ENCODE measurements at regions not wholly inside any gene's neighbourhood (a gene's known extent, or its start where the extent isn't known, plus 50 kb on each side); places are given as distances from the start of the nearest gene placed in this dataset.

GRCh38 chr2:180751306-180751920, 229.0 kb upstream of the UBE2E3 start:
- no peak overlapping the region for H3K14ac ChIP-seq (replicated peaks; ENCODE audit: low read depth, low read length)
- no peaks in the 10 kb centered on the region for H3K79me1 ChIP-seq (ENCODE audit: low read depth in 1 of 2, low read length in 2 of 2)
- no peaks in the 10 kb centered on the region for H3K4me1 ChIP-seq (ENCODE audit: control insufficient read depth, insufficient read depth, low read length)
- H2AK5ac ChIP-seq (ENCODE audit: low read depth, low read length), result no peak overlapping the region
- no peak overlapping the region for H2BK120ac ChIP-seq (ENCODE audit: low read depth, low read length)
- POLR2A ChIA-PET (ENCODE audit: unreplicated experiment), result no interaction called here
- dilution Hi-C loops (cut with HindIII; ENCODE audit: low sequenced_read_pairs, unreplicated experiment) (no loop called here), intact Hi-C loops (cut with micrococcal nuclease) (no loop called here), in situ Hi-C loops (cut with MboI; ENCODE audit: low sequenced_read_pairs) (no loop called here)
- no peak overlapping the region for H3K23ac ChIP-seq (ENCODE audit: low read depth, low read length)
- no peaks in the 10 kb centered on the region for H3K27me3 ChIP-seq (ENCODE audit: control insufficient read depth, insufficient read depth, low read length)
- H3K9me1 ChIP-seq (ENCODE audit: insufficient read depth, low read length), result peaks cover 3% of the 10 kb centered on the region; the same call in 1 of the 2 replicates
- ATAC-seq (ENCODE audit: low read depth) (no peak), DNase-seq (no peak)
- no peak overlapping the region for H4K8ac ChIP-seq (ENCODE audit: low read depth in 2 of 2, low read length in 2 of 2)
- H2BK5ac ChIP-seq (ENCODE audit: low read depth, low read length, poor library complexity, severe bottlenecking), result no peak overlapping the region
- H4K20me1 ChIP-seq (ENCODE audit: insufficient read depth, low read length), result no peaks in the 10 kb centered on the region
- BruUV-seq (replicated peaks), result no TSS peak
- TF ChIP-seq USF2 (IDR thresholded peaks at IDR 0.05; ENCODE audit: low read depth, low read length) (no peak), CEBPB (IDR thresholded peaks at IDR 0.05; ENCODE audit: low read depth, low read length) (no peak), RCOR1 (IDR thresholded peaks at IDR 0.05; ENCODE audit: insufficient replicate concordance, low read length) (no peak), POLR2A (IDR thresholded peaks at IDR 0.05; ENCODE audit: low read depth, low read length) (no peak), MAZ (IDR thresholded peaks at IDR 0.05; ENCODE audit: borderline replicate concordance, low read depth, low read length) (no peak), BHLHE40 (IDR thresholded peaks at IDR 0.05; ENCODE audit: low read depth, low read length) (no peak), RFX5 (IDR thresholded peaks at IDR 0.05; ENCODE audit: low read depth, low read length) (no peak), MXI1 (IDR thresholded peaks at IDR 0.05; ENCODE audit: borderline replicate concordance, low read depth, low read length) (no peak), RAD21 (IDR thresholded peaks at IDR 0.05; ENCODE audit: low read length) (no peak)
- H2AFZ ChIP-seq (replicated peaks; ENCODE audit: low read length, poor library complexity), result no peak overlapping the region
- no peak overlapping the region for H4K5ac ChIP-seq (ENCODE audit: low read depth, low read length)
- H3K18ac ChIP-seq (ENCODE audit: low read depth, low read length), result no peak overlapping the region
- H3K56ac ChIP-seq (ENCODE audit: extremely low read depth, insufficient read depth, low read length), result no peak overlapping the region
- H3K4me3 ChIP-seq (ENCODE audit: insufficient read depth, low read depth, low read length), result no peak overlapping the region
- H2BK20ac ChIP-seq (ENCODE audit: low read depth, low read length), result no peak overlapping the region
- H2AK9ac ChIP-seq (replicated peaks; ENCODE audit: low read depth, low read length, poor library complexity), result no peak overlapping the region
- CTCF ChIA-PET, result no interaction called here
- no peak overlapping the region for H3K4ac ChIP-seq (ENCODE audit: low read depth, low read length)
- H2BK15ac ChIP-seq (ENCODE audit: low read depth, low read length), result no peak overlapping the region
- no peak overlapping the region for H3K27ac ChIP-seq (ENCODE audit: insufficient read depth, low read length)
- no peak overlapping the region for H3K4me2 ChIP-seq (ENCODE audit: low read depth, low read length)
- no peak overlapping the region for H4K91ac ChIP-seq (ENCODE audit: insufficient read depth, low read depth, low read length)
- no peaks in the 10 kb centered on the region for H3K36me3 ChIP-seq (ENCODE audit: control insufficient read depth, insufficient read depth, low read length)
- H3K9me3 ChIP-seq (ENCODE audit: control insufficient read depth, insufficient read depth, low read length), result no peaks in the 10 kb centered on the region
- no peak overlapping the region for H3K9ac ChIP-seq (ENCODE audit: low read depth, low read length)
- no CpG with 5 or more reads among the region's 4 CpGs for WGBS, 2 experiments (ENCODE audit: extremely low coverage in 2 of 2, insufficient read length in 1 of 2)
